ENCODE measurements at regions not wholly inside any gene's neighbourhood (a gene's known extent, or its start where the extent isn't known, plus 50 kb on each side); places are given as distances from the start of the nearest gene placed in this dataset.

DNA sequence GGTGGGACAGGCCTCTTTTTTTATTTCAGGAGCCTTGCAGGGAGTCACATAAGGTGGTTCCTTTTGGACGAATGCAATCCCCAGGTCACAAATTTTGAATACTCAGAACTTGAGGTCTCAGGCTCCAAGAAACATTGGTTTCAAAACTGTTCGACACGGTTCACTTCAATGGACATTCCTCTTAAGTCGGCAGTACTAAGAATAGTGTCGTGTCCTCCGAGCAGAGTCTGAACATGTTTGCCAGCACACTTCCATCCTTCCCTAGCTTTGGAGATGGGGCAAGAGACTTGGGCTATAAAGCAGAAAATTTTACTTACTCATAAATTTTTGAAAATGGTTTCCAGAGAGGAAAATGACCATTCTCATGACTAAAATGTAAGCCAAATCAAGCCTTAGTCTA is 265.4 kb downstream of the THBS2 start:
- no peak overlapping the region for H3K27ac ChIP-seq (ENCODE audit: low read depth, low read length)
- no peak overlapping the region for H3K9ac ChIP-seq (ENCODE audit: low read depth, low read length)
- 86% methylated on average over 6 of the region's 6 CpGs for WGBS
- H3K4me3 ChIP-seq (ENCODE audit: low read length) = no peak overlapping the region
- no peaks in the 10 kb centered on the region for H3K4me1 ChIP-seq (ENCODE audit: insufficient read depth, low read length)
- no peaks in the 10 kb centered on the region for H3K27me3 ChIP-seq (ENCODE audit: insufficient read depth, low read length)
- H3K36me3 ChIP-seq (ENCODE audit: insufficient read depth, low read length) = no peaks in the 10 kb centered on the region
- 0 out of 2 replicates have a peak, but pooled peaks cover 3% of the 10 kb centered on the region for H3K9me3 ChIP-seq (ENCODE audit: insufficient read depth, low read depth, low read length)

DNA sequence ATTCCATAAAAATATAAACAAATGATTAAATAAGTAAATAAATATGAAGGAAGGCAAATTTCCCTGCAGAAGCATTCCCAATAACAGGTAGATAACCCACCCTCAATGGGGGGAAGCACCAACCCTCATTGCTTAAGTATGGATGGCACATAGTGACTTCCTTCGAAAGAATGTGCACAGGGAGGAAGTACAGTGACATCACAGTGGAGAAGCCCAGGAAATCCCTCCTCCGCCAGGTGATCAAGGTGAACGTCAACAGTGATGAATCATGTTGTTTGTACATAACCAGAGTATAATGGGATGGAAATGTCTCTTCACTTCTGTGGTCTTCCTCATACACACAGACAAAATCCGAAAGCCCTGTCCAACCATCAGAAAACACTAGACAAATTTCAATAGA is 267.9 kb downstream of the THBS2 start:
- Histone ChIP-seq H3K9me3 (ENCODE audit: insufficient read depth, low read depth, low read length) (peaks cover 5% of the 10 kb centered on the region; the same call in 1 of the 2 replicates), H3K27ac (ENCODE audit: low read depth, low read length) (no peak overlapping the region), H3K4me3 (ENCODE audit: low read length) (no peak overlapping the region), H3K36me3 (ENCODE audit: insufficient read depth, low read length) (no peaks in the 10 kb centered on the region), H3K9ac (ENCODE audit: low read depth, low read length) (no peak overlapping the region), H3K27me3 (ENCODE audit: insufficient read depth, low read length) (no peaks in the 10 kb centered on the region), H3K4me1 (ENCODE audit: insufficient read depth, low read length) (no peaks in the 10 kb centered on the region)
- 96% methylated on average over 4 of the region's 4 CpGs for WGBS

DNA sequence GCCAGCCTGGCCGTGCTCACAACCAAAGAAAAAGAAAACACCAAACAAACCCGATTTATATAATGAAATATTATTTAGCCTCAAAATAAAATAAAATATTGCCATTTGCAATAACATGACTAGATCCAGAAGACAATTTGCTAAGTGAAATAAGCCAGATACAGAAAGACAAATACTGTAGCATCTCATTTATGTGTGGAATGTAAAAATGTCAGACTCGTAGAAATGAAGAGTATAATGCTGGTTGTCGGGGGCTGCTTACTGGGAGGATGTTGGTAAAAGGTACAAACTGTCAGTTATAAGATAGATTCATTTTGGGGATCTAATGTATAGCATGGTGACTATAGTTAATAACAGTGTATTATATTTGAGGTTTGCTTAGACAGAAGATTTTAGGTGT is 269.7 kb downstream of the THBS2 start:
- Histone ChIP-seq H3K4me1 (ENCODE audit: insufficient read depth, low read length) (no peaks in the 10 kb centered on the region; the same call in 1 of the 2 replicates), H3K4me3 (ENCODE audit: low read length) (no peak overlapping the region), H3K27me3 (ENCODE audit: insufficient read depth, low read length) (no peaks in the 10 kb centered on the region), H3K36me3 (ENCODE audit: insufficient read depth, low read length) (no peaks in the 10 kb centered on the region), H3K27ac (ENCODE audit: low read depth, low read length) (no peak overlapping the region), H3K9ac (ENCODE audit: low read depth, low read length) (no peak overlapping the region), H3K9me3 (ENCODE audit: insufficient read depth, low read depth, low read length) (peaks cover 12% of the 10 kb centered on the region)
- 78% methylated on average over 3 of the region's 4 CpGs for WGBS

DNA sequence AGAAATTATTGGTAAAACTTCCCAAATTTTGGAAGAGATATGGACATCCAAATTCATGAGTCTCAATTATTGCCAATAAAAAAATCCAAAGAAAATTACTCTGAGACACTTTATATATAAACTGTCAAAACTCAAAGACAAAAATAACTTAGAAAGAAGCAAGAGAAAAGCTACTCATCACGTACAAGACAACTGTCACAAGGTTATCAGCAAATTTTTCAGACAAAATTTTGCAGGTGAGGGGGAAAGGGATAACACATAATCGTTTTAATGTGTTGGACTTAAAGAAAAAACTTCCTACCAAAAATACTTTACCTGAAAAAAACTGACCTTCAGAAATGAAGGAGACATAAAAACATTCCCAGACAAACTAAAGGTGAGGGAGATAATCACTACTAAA is 272.5 kb downstream of the THBS2 start:
- Histone ChIP-seq H3K27ac (ENCODE audit: low read depth, low read length) (no peak overlapping the region), H3K4me3 (ENCODE audit: low read length) (no peak overlapping the region), H3K4me1 (ENCODE audit: insufficient read depth, low read length) (no peaks in the 10 kb centered on the region; the same call in 1 of the 2 replicates), H3K27me3 (ENCODE audit: insufficient read depth, low read length) (no peaks in the 10 kb centered on the region), H3K36me3 (ENCODE audit: insufficient read depth, low read length) (no peaks in the 10 kb centered on the region), H3K9ac (ENCODE audit: low read depth, low read length) (no peak overlapping the region), H3K9me3 (ENCODE audit: insufficient read depth, low read depth, low read length) (peaks cover 12% of the 10 kb centered on the region)
- 75% methylated on average over 1 of the region's 2 CpGs for WGBS

DNA sequence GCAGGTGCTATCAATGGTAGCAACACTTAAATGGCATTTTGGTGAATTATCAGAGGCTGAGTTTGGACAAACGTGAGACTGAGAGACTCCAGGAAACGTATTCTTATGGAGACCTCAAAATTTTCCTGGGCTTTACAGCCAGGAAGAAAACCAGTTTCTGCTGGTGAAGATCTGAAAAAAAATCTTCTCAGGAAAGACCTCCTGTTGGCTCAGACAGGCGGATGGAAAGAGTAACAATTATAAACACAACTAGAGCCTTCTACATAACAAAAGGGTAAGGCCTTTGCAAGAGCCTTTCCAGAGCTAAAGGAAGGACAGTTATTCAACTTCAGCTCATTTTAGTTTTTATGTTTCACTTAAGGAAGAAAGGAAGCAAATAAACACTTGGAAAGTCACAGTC is 274.4 kb downstream of the THBS2 start:
- 20% methylated on average over 3 of the region's 3 CpGs for WGBS
- H3K4me3 ChIP-seq (ENCODE audit: low read length) = no peak overlapping the region
- peaks cover 12% of the 10 kb centered on the region for H3K9me3 ChIP-seq (ENCODE audit: insufficient read depth, low read depth, low read length)
- peak overlapping the region; percentile 79; the same call in 1 of the 2 replicates for H3K27ac ChIP-seq (ENCODE audit: low read depth, low read length)
- H3K9ac ChIP-seq (ENCODE audit: low read depth, low read length) = no peak overlapping the region
- H3K4me1 ChIP-seq (ENCODE audit: insufficient read depth, low read length) = no peaks in the 10 kb centered on the region; the same call in 1 of the 2 replicates
- H3K36me3 ChIP-seq (ENCODE audit: insufficient read depth, low read length) = no peaks in the 10 kb centered on the region
- no peaks in the 10 kb centered on the region for H3K27me3 ChIP-seq (ENCODE audit: insufficient read depth, low read length)

DNA sequence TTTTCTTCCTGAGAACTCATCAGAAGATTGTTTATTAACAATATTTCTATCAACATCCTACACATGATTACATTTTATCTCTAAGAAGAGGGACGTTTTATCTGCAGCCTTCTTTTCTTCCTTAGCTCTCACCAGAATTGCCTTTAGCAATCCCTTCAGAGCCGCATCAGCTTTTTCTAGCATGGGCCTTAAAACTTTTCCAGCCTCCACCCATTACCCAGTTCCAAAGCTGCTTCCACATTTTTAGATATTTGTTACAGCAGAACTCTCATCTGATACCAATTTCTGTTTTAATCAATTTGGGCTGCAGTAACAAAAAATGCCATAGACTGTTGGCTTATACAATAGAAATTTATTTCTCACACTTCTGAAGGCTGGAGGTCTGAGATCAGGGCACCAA is 281.5 kb downstream of the THBS2 start:
- Histone ChIP-seq H3K27ac (ENCODE audit: low read depth, low read length) (no peak overlapping the region), H3K9me3 (ENCODE audit: insufficient read depth, low read depth, low read length) (no peaks in the 10 kb centered on the region), H3K4me1 (ENCODE audit: insufficient read depth, low read length) (no peaks in the 10 kb centered on the region), H3K4me3 (ENCODE audit: low read length) (no peak overlapping the region), H3K36me3 (ENCODE audit: insufficient read depth, low read length) (no peaks in the 10 kb centered on the region), H3K27me3 (ENCODE audit: insufficient read depth, low read length) (no peaks in the 10 kb centered on the region), H3K9ac (ENCODE audit: low read depth, low read length) (no peak overlapping the region)
- WGBS = 90% methylated on average over 2 of the region's 2 CpGs

DNA sequence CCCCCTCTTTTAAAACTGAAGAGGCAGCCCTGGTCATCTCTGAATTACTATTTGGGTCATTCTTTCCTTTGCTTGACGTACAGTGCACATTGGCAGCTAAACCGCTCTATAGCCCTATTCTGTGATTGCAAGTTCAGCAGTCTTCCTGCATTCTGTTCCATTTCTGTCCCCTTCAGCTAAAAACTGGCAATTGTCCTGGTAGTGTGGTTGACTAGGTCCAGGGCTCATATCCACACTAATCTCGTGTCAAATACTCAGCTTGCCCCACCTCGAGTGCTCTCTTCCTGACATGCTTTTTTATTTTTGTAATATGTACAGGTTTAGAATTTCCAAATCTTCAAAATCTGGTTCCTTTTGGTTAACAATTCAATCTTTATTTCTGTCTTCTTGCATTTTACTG is 282.1 kb downstream of the THBS2 start:
- Histone ChIP-seq H3K36me3 (ENCODE audit: insufficient read depth, low read length) (no peaks in the 10 kb centered on the region), H3K9me3 (ENCODE audit: insufficient read depth, low read depth, low read length) (peaks cover 1% of the 10 kb centered on the region; the same call in 1 of the 2 replicates), H3K27me3 (ENCODE audit: insufficient read depth, low read length) (no peaks in the 10 kb centered on the region), H3K4me1 (ENCODE audit: insufficient read depth, low read length) (no peaks in the 10 kb centered on the region), H3K27ac (ENCODE audit: low read depth, low read length) (no peak overlapping the region), H3K4me3 (ENCODE audit: low read length) (no peak overlapping the region), H3K9ac (ENCODE audit: low read depth, low read length) (no peak overlapping the region)
- WGBS = 97% methylated on average over 4 of the region's 4 CpGs

DNA sequence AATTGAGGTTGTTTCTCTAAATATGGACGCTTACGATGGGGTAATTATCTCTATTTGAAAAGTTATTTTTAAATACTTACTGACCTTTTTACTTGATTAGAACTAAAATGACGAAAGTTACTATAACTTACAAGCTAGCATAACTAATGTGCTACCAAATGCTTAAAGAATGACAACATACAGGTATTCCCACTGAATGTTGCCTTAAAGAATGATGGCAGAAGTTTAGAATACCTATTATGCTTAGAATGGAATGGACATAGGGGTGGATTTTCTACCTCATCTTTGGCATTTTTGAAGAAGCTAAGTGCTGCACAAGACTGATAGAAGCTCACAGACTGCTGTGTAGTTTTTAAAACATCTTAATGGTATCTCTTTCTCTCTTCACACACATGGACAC is 284.8 kb downstream of the THBS2 start:
- Histone ChIP-seq H3K9me3 (ENCODE audit: insufficient read depth, low read depth, low read length) (peaks cover 4% of the 10 kb centered on the region), H3K27me3 (ENCODE audit: insufficient read depth, low read length) (no peaks in the 10 kb centered on the region), H3K4me3 (ENCODE audit: low read length) (no peak overlapping the region), H3K4me1 (ENCODE audit: insufficient read depth, low read length) (no peaks in the 10 kb centered on the region), H3K27ac (ENCODE audit: low read depth, low read length) (no peak overlapping the region), H3K9ac (ENCODE audit: low read depth, low read length) (no peak overlapping the region), H3K36me3 (ENCODE audit: insufficient read depth, low read length) (no peaks in the 10 kb centered on the region)
- WGBS = no CpG with 5 or more reads among the region's 3 CpGs

DNA sequence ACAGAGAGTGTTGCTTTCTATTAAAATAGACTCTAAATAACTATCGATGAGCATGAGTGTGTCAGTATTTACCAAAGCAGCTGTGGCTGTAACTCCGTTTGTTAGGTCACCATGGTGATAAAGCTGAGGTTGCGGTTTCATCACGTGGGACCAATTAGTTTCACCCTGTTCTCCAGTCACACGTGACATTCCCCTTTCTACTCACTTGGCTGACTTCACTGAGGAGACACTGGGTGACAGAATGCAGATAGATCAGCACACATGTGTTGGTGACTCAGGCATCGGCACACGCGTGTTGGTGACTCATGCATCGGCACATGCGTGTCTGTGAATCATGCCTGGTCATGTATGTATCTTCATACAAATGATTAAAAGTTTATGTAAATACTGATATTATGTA is 285.4 kb downstream of the THBS2 start:
- Histone ChIP-seq H3K36me3 (ENCODE audit: insufficient read depth, low read length) (no peaks in the 10 kb centered on the region), H3K4me1 (ENCODE audit: insufficient read depth, low read length) (no peaks in the 10 kb centered on the region), H3K9ac (ENCODE audit: low read depth, low read length) (no peak overlapping the region), H3K27me3 (ENCODE audit: insufficient read depth, low read length) (no peaks in the 10 kb centered on the region), H3K9me3 (ENCODE audit: insufficient read depth, low read depth, low read length) (peaks cover 4% of the 10 kb centered on the region), H3K27ac (ENCODE audit: low read depth, low read length) (no peak overlapping the region), H3K4me3 (ENCODE audit: low read length) (no peak overlapping the region)
- 96% methylated on average over 10 of the region's 10 CpGs for WGBS

DNA sequence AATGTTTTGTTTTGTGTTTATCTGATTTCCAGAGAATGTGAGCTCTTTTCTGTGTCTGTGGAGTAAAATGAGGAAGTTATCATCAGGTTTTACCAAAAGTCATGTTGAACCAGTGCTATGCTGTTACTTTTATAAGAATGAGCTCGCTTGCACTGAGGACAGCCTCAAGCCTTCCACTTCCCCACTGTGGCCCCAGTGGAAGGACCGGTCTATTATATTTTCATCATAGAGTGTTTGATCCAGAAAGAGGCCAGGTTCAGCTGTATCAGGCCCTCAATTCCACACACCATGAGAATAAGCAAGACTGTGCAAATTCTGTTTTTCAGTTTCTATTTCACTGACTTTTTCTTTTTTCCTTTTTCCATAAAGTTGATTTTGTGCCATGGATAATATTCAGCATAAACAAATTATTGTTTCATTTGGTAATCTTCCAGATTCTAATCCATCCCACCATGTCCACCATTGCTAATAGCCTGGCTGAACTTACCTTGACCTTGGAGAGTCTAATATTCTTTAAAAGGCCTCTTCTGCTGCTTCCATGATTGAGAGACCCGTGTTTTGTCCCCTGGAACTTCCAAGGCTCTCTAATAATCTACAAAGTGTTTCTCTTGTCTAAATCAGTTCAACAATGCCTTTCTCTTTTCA is 286.2 kb downstream of the THBS2 start:
- no peaks in the 10 kb centered on the region for H3K27me3 ChIP-seq (ENCODE audit: insufficient read depth, low read length)
- H3K27ac ChIP-seq (ENCODE audit: low read depth, low read length) = no peak overlapping the region
- no peak overlapping the region for H3K4me3 ChIP-seq (ENCODE audit: low read length)
- no peaks in the 10 kb centered on the region for H3K4me1 ChIP-seq (ENCODE audit: insufficient read depth, low read length)
- H3K9me3 ChIP-seq (ENCODE audit: insufficient read depth, low read depth, low read length) = peaks cover 4% of the 10 kb centered on the region
- WGBS = 100% methylated on average over 3 of the region's 3 CpGs
- no peak overlapping the region for H3K9ac ChIP-seq (ENCODE audit: low read depth, low read length)
- H3K36me3 ChIP-seq (ENCODE audit: insufficient read depth, low read length) = no peaks in the 10 kb centered on the region

DNA sequence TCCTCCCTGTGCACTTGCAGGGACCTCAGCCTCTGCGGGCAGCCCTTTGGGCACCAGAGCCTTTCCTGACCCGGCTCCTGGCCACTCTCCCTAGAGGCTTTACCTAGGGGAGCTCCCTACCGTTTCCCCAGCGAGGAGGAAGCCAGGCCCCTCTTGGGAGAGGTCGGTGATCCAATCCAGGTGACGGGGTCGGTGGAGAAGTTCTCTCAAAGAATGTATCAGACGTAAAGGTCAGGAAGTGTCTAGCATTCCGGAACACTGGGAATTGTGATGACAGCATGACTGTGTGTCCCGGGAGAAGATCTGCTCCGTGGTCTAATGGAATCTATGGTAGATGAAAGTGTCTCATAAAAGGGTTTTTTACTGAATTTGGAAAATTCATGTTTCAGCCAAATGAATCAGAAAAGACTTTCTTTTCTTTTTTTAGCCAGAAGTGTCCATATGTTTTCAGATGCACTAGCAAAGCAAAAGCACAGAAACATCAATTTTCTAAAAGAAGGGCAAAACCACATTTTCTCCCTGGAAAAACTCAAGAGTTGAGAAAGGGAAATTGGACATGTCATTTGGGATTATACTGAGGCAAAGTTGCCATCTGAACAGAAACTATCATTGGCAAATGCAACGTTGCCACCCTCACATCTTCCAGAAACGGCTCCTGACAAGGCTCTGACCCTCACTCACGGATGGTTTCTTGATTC is 289.4 kb downstream of the THBS2 start:
- Histone ChIP-seq H3K36me3 (ENCODE audit: insufficient read depth, low read length) (no peaks in the 10 kb centered on the region), H3K27me3 (ENCODE audit: insufficient read depth, low read length) (no peaks in the 10 kb centered on the region), H3K4me1 (ENCODE audit: insufficient read depth, low read length) (no peaks in the 10 kb centered on the region), H3K9me3 (ENCODE audit: insufficient read depth, low read depth, low read length) (peaks cover 4% of the 10 kb centered on the region), H3K27ac (ENCODE audit: low read depth, low read length) (no peak overlapping the region), H3K9ac (ENCODE audit: low read depth, low read length) (no peak overlapping the region), H3K4me3 (ENCODE audit: low read length) (no peak overlapping the region)
- 96% methylated on average over 14 of the region's 14 CpGs for WGBS

All from HUES64 (cell line).